GM21515 (cell line): ENCODE measurements at regions not wholly inside any gene's neighbourhood (a gene's known extent, or its start where the extent isn't known, plus 50 kb on each side); places are given as distances from the start of the nearest gene placed in this dataset.
"Not testable (repeated sequence)": the region's sequence is repeated elsewhere in the genome, so short reads cannot be mapped to it uniquely, and the experiment has no call there.

Experiments
- ATAC-seq: cut with Tn5 transposase; IDR thresholded peaks from one replicate; pipeline ENCODE4 v1.9.1; 2021; ENCODE audit not compliant: unreplicated experiment

- ATAC-seq = no peak
These were observed 108.2 kb downstream of the THBS2 start for GRCh38 chr6:169145496-169145895.

GRCh38 chr6:169144356-169144755 is 109.3 kb downstream of the THBS2 start:
- ATAC-seq = no peak

- ATAC-seq = no peak
These were observed 111.2 kb downstream of the THBS2 start for GRCh38 chr6:169142538-169142844.

- ATAC-seq = no peak
These were observed 111.7 kb downstream of the THBS2 start for GRCh38 chr6:169141671-169142537.

- ATAC-seq = no peak
These were observed 112.6 kb downstream of the THBS2 start for GRCh38 chr6:169140986-169141495.

- no peak for ATAC-seq
These were observed 114.3 kb downstream of the THBS2 start for GRCh38 chr6:169139179-169139971.

- ATAC-seq = no peak
These were observed 121.2 kb downstream of the THBS2 start for GRCh38 chr6:169132352-169132940.

- ATAC-seq = no peak
These were observed 122.3 kb downstream of the THBS2 start for GRCh38 chr6:169131390-169131789.

- no peak for ATAC-seq
These were observed 123.5 kb downstream of the THBS2 start for GRCh38 chr6:169130113-169130512.

- ATAC-seq = no peak
These were observed 132.6 kb downstream of the THBS2 start for GRCh38 chr6:169121013-169121412.

GRCh38 chr6:169119669-169120068 is 134.0 kb downstream of the THBS2 start:
- no peak for ATAC-seq

- no peak for ATAC-seq
These were observed 135.3 kb downstream of the THBS2 start for GRCh38 chr6:169118346-169118830.

- no peak for ATAC-seq
These were observed 136.0 kb downstream of the THBS2 start for GRCh38 chr6:169117663-169118062.

- no peak for ATAC-seq
These were observed 138.0 kb downstream of the THBS2 start for GRCh38 chr6:169115632-169116031.

GRCh38 chr6:169114632-169115031 is 139.0 kb downstream of the THBS2 start:
- ATAC-seq = not testable (repeated sequence)

- ATAC-seq = peak; percentile 77
These were observed 140.9 kb downstream of the THBS2 start for GRCh38 chr6:169112483-169113320.

- ATAC-seq = no peak
These were observed 142.4 kb downstream of the THBS2 start for GRCh38 chr6:169111203-169111602.

- no peak for ATAC-seq
These were observed 144.0 kb downstream of the THBS2 start for GRCh38 chr6:169109411-169110220.

- no peak for ATAC-seq
These were observed 144.9 kb downstream of the THBS2 start for GRCh38 chr6:169108753-169109152.

GRCh38 chr6:169106176-169106575 is 147.5 kb downstream of the THBS2 start:
- ATAC-seq = no peak
